OCI-LY1 (cell line): ENCODE measurements at regions not wholly inside any gene's neighbourhood (a gene's known extent, or its start where the extent isn't known, plus 50 kb on each side); places are given as distances from the start of the nearest gene placed in this dataset.

Experiments
- H2AFZ ChIP-seq: fragments of 200-600 bp; sonication (generic), shearing (Covaris generic); 2 replicates; pipeline ENCODE4 v1.6.0; 2014; ENCODE audit warnings: antibody characterized with exemption, mild to moderate bottlenecking, low read length
- H3F3A ChIP-seq: fragments of 200-600 bp; sonication (generic), shearing (Covaris generic); 2 replicates; pipeline ENCODE4 v1.6.0; 2014; ENCODE audit warnings: mild to moderate bottlenecking, antibody characterized with exemption, low read length, moderate library complexity; ENCODE audit not compliant: insufficient read depth
- H3K27ac ChIP-seq: fragments of 200-600 bp; sonication (generic); 2 replicates; pipeline ENCODE4 v1.5.1; 2014; ENCODE audit warnings: low read length, mixed run types, mild to moderate bottlenecking, low read depth; ENCODE audit not compliant: poor library complexity, severe bottlenecking
- H3K27me3 ChIP-seq: fragments of 200-600 bp; sonication (generic); 2 replicates; pipeline ENCODE4 v1.6.0; 2014; ENCODE audit warnings: antibody characterized with exemption, mild to moderate bottlenecking, low read length, moderate library complexity; ENCODE audit not compliant: insufficient read depth
- H3K36me3 ChIP-seq: fragments of 200-600 bp; sonication (generic); 2 replicates; pipeline ENCODE4 v1.6.1; 2014; ENCODE audit warnings: mild to moderate bottlenecking, antibody characterized with exemption, low read length, moderate library complexity, mixed read lengths; ENCODE audit not compliant: insufficient read depth
- H3K4me1 ChIP-seq: fragments of 200-600 bp; sonication (generic); 2 replicates; pipeline ENCODE4 v1.5.1; 2014; ENCODE audit warnings: mild to moderate bottlenecking, low read length, moderate library complexity; ENCODE audit not compliant: insufficient read depth, severe bottlenecking
- H3K4me2 ChIP-seq: fragments of 200-600 bp; sonication (generic), shearing (Covaris generic); 2 replicates; pipeline ENCODE4 v1.6.1; 2014; ENCODE audit warnings: low read length
- H3K4me3 ChIP-seq: fragments of 200-600 bp; sonication (generic); 2 replicates; pipeline ENCODE4 v1.5.1; 2014; ENCODE audit warnings: low read length, low read depth, mild to moderate bottlenecking, mixed read lengths; ENCODE audit not compliant: poor library complexity, severe bottlenecking
- H3K79me2 ChIP-seq: fragments of 200-600 bp; shearing (Covaris generic); 2 replicates; pipeline ENCODE4 v1.6.1; 2016; ENCODE audit warnings: mixed run types, low read length, mixed read lengths; ENCODE audit not compliant: insufficient read depth
- H3K9ac ChIP-seq: fragments of 200-600 bp; sonication (generic), shearing (Covaris generic); 2 replicates; pipeline ENCODE4 v1.6.1; 2014; ENCODE audit warnings: mild to moderate bottlenecking, low read length, mixed read lengths
- H3K9me2 ChIP-seq: fragments of 200-600 bp; sonication (generic), shearing (Covaris generic); 2 replicates; pipeline ENCODE4 v1.6.1; 2014; ENCODE audit warnings: low read depth, mild to moderate bottlenecking, low read length, mixed read lengths
- H3K9me3 ChIP-seq: fragments of 200-600 bp; shearing (Covaris generic); 2 replicates; pipeline ENCODE4 v1.6.1; 2014; ENCODE audit warnings: low read length, mixed read lengths
- H4K20me1 ChIP-seq: fragments of 200-600 bp; sonication (generic), shearing (Covaris generic); 2 replicates; pipeline ENCODE4 v1.6.0; 2016; ENCODE audit warnings: mild to moderate bottlenecking, low read length; ENCODE audit not compliant: insufficient read depth
- CTCF ChIP-seq: fragments of 200-600 bp; sonication (generic), shearing (Covaris generic); IDR thresholded peaks from 2 replicates; pipeline ENCODE4 v1.5.1; 2017; ENCODE audit warnings: mild to moderate bottlenecking, antibody characterized with exemption, low read length, moderate library complexity, mixed read lengths
- EZH2 ChIP-seq: fragments of 200-600 bp; sonication (generic), shearing (Covaris generic); IDR thresholded peaks from 2 replicates; pipeline ENCODE4 v1.8.0; 2017; ENCODE audit warnings: borderline replicate concordance, mixed run types, mild to moderate bottlenecking, antibody characterized with exemption, low read length, moderate library complexity, mixed read lengths

DNA sequence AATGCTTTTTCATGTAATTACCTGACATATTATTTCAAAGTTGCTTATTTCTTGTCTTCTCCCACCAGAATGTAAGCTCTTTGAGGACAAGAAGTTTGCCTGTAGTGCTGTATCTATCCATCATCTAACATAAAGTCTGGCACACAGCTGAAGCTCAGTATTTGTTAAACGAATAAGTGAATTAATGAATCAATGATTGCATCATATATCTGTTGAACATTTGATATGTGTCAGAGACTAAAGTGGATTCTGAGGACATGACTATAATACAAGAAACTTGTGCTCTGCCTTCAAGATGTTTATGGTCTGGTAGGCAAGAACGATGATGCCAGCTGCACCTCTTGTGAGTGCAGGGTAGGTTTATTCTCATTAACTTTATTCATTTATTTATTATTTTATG lies 115.4 kb upstream of the SCAF11 start:
- no peaks in the 10 kb centered on the region for H3K9me3 ChIP-seq
- no peaks in the 10 kb centered on the region for H3K9me2 ChIP-seq
- no peak overlapping the region for H3K27ac ChIP-seq
- no peak for TF ChIP-seq CTCF
- no peak for TF ChIP-seq EZH2
- H4K20me1 ChIP-seq, result no peaks in the 10 kb centered on the region
- no peak overlapping the region for H3K9ac ChIP-seq
- peaks cover 11% of the 10 kb centered on the region for H3F3A ChIP-seq
- no peak overlapping the region for H3K4me2 ChIP-seq
- H3K79me2 ChIP-seq, result no peaks in the 10 kb centered on the region
- H3K4me3 ChIP-seq, result no peak overlapping the region
- no peak overlapping the region for H2AFZ ChIP-seq
- H3K4me1 ChIP-seq, result peaks cover 57% of the 10 kb centered on the region
- H3K27me3 ChIP-seq, result no peaks in the 10 kb centered on the region
- no peaks in the 10 kb centered on the region for H3K36me3 ChIP-seq

- TF ChIP-seq CTCF (no peak), EZH2 (no peak)
- Histone ChIP-seq H3K9ac (no peak overlapping the region), H3K9me2 (no peaks in the 10 kb centered on the region), H3K36me3 (no peaks in the 10 kb centered on the region), H3K27ac (no peak overlapping the region), H3K4me3 (no peak overlapping the region), H3K9me3 (no peaks in the 10 kb centered on the region), H3K4me2 (no peak overlapping the region), H3K4me1 (peaks cover 37% of the 10 kb centered on the region), H3F3A (peaks cover 5% of the 10 kb centered on the region; the same call in 1 of the 2 replicates), H3K79me2 (no peaks in the 10 kb centered on the region), H2AFZ (no peak overlapping the region), H4K20me1 (no peaks in the 10 kb centered on the region), H3K27me3 (no peaks in the 10 kb centered on the region)
Measured at GRCh38 chr12:46103559-46104383, 113.4 kb upstream of the SCAF11 start.

DNA sequence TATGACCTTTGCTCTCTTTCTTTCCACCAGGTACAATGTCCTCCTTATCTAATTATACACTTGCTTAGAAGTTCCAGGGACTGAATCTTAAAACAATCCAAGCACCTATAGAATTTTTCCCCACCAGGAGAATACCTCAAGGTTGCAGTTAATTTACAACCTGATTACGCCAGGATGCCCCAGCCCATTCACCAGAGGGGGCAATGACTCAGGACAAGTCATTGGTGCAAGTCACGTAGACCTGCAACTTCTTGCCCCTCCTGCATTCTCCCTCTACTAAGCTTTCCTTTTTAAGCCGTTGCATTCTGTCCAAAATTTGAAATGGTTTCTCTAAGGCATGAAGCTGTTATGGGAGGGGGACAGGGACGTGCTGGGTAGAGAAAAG lies 111.1 kb upstream of the SCAF11 start:
- no peak overlapping the region for H3K4me2 ChIP-seq
- H3K36me3 ChIP-seq, result no peaks in the 10 kb centered on the region
- no peaks in the 10 kb centered on the region for H3K9me2 ChIP-seq
- no peak overlapping the region for H3K27ac ChIP-seq
- no peak overlapping the region for H3K9ac ChIP-seq
- no peaks in the 10 kb centered on the region for H3K9me3 ChIP-seq
- no peaks in the 10 kb centered on the region for H4K20me1 ChIP-seq
- no peak overlapping the region for H2AFZ ChIP-seq
- no peak overlapping the region for H3K4me3 ChIP-seq
- no peak for TF ChIP-seq EZH2
- H3K79me2 ChIP-seq, result no peaks in the 10 kb centered on the region
- no peaks in the 10 kb centered on the region for H3K27me3 ChIP-seq
- no peaks in the 10 kb centered on the region for H3F3A ChIP-seq
- H3K4me1 ChIP-seq, result peaks cover 14% of the 10 kb centered on the region
